ENCODE measurements at regions not wholly inside any gene's neighbourhood (a gene's known extent, or its start where the extent isn't known, plus 50 kb on each side); places are given as distances from the start of the nearest gene placed in this dataset.

DNA sequence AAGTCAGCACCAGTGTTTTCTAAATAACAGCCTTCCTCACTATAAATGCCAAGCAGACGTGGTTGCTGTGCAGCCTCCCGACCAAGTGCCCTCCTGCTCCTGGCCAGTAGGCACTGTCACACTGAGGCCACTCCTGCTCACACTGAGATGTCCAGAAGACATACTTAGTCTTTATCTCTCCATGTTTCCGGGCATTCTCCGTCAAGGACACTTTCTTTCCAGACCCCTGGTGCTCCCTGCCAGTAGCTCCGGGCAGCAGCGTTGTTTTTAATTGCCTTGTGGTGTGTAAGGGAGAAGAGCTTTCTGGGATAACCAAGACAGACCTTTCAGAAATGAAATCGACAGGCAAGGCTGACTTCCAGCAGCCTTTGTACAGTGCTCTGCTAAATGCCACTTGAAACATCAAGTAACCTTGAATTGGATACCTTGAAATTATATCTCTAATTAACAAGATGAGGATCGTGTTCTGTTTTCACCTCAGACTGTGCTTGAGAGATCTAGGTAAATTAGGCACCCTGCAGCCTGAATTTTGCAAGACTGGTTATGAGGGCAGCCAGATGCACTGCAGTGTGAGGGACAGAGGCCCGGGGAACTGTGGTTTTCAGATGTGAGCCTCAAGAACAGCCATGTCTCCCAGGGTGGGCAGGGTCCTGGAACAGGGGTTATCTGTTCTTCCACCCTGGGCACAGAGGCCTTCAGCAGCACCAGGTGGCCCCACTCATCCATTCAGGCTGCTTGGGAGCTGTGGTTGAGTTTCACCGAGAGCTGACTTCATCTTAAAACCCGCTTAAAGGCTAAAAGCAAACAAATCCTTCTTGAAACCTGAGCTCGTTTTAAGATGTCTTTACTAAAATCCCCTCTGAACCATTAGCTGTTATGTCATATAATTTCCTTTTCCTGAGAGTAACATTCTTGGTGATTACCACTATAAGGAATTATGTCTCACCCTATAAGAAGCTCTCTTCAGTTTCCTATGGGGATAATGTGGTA is 105.5 kb upstream of the IL12A start:
- TF ChIP-seq CTCF (IDR thresholded peaks at IDR 0.05; ENCODE audit: insufficient read depth, low read length, poor library complexity, severe bottlenecking) = no peak
- no peak for TF ChIP-seq EZH2phosphoT487 (conservative IDR thresholded peaks at IDR 0.05; ENCODE audit: low read length)

Measured in SU-DHL-6 (cell line).